Lung (tissue), 11 donors: ENCODE measurements at regions not wholly inside any gene's neighbourhood (a gene's known extent, or its start where the extent isn't known, plus 50 kb on each side); places are given as distances from the start of the nearest gene placed in this dataset.
A peak's percentile ranks its signal among the peaks of the same experiment; 100 is the strongest.

Experiments
- ATAC-seq: fragments of 200-7000 bp; cut with Tn5 transposase; one replicate; pipeline ENCODE4 v1.9.1; 2020; ENCODE audit warnings: moderate number of reproducible peaks; ENCODE audit not compliant: insufficient read depth, low FRiP score
- DNase-seq, 3 donors: peaks; one replicate each; pipeline ENCODE4 v3.0.0-alpha.2; 2013 to 2017
- H3K27ac ChIP-seq, 2 donors: one replicate each; pipeline ENCODE4 v1.5.1; 2013; ENCODE audit warnings: mild to moderate bottlenecking in 2 of 2, moderate library complexity in 2 of 2, control low read depth in 1 of 2, inconsistent platforms in 1 of 2, low read depth in 1 of 2, low read length in 1 of 2
- H3K27me3 ChIP-seq, 3 donors: one replicate each; pipeline ENCODE4 v1.5.1; 2013; ENCODE audit warnings: low read length in 2 of 3; ENCODE audit not compliant: control insufficient read depth in 3 of 3, insufficient read depth in 3 of 3
- H3K36me3 ChIP-seq, 4 donors: one replicate each; pipeline ENCODE4 v1.5.1; 2013; ENCODE audit warnings: low read length in 4 of 4, mild to moderate bottlenecking in 1 of 4, moderate library complexity in 1 of 4; ENCODE audit not compliant: control insufficient read depth in 4 of 4, insufficient read depth in 4 of 4
- H3K4me1 ChIP-seq, 5 donors: one replicate each; pipeline ENCODE4 v1.5.1; 2013; ENCODE audit warnings: low read length in 5 of 5, mild to moderate bottlenecking in 2 of 5, moderate library complexity in 1 of 5; ENCODE audit not compliant: control insufficient read depth in 5 of 5, insufficient read depth in 5 of 5
- H3K4me3 ChIP-seq: one replicate; pipeline ENCODE4 v1.5.1; 2013; ENCODE audit warnings: mild to moderate bottlenecking, control low read depth, moderate library complexity
- H3K9ac ChIP-seq, 2 donors: one replicate each; pipeline ENCODE4 v1.5.1; 2013; ENCODE audit warnings: low read length in 2 of 2, control low read depth in 1 of 2; ENCODE audit not compliant: insufficient read depth in 1 of 2
- H3K9me3 ChIP-seq, 4 donors: one replicate each; pipeline ENCODE4 v1.5.1; 2013; ENCODE audit warnings: low read length in 3 of 4, mild to moderate bottlenecking in 1 of 4, moderate library complexity in 1 of 4; ENCODE audit not compliant: control insufficient read depth in 4 of 4, insufficient read depth in 3 of 4
- CTCF ChIP-seq: IDR thresholded peaks from 2 replicates; pipeline ENCODE4 v1.5.1; 2012; ENCODE audit warnings: mild to moderate bottlenecking; ENCODE audit errors: control extremely low read depth, extremely low read depth
- WGBS, 2 donors: extraction: QIAGEN DNeasy Blood & Tissue Kit; methylation state at CpG; one replicate each; pipeline ENCODE4 v1.1.7; 2013; 5-methylcytosine and 5-hydroxymethylcytosine counted together
- donor health status: control.
- donor health status: control.
- donor health status: Bipolar disorder and iron deficiency.
- donor health status: healthy.
- donor health status: DM: yes; HTN: yes; CAD: no.

DNA sequence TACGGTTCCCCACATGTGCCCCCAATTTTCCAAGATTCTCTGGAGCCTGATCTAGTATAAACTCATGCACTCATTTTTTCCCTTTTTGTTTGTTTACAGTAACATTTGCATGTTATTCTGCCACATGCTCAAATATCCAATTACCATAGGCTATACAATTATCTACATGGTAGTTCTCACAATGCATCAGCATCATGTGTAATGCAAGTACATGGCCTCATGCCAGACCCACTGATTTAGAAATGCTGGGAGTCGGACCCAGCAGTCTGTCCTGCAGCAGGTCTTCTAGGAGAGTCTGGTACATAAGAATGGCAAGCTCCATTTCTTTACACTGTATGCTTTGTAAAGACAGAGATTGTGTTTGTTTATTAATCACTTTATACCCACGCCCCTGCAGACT is 107.7 kb downstream of the CBLN2 start:
- Histone ChIP-seq H3K4me1 (no peaks in the 10 kb centered on the region), H3K27ac (no peak overlapping the region), H3K9ac (no peak overlapping the region), H3K27me3 (no peaks in the 10 kb centered on the region), H3K36me3 (no peaks in the 10 kb centered on the region), H3K4me3 (no peak overlapping the region), H3K9me3 (no peaks in the 10 kb centered on the region)
- no peak for TF ChIP-seq CTCF
- 47 to 69% methylated on average over 3 of the region's 3 CpGs for WGBS, 2 donors
- DNase-seq (peak in 1 of 3 donors; percentile 10), ATAC-seq (no peak)

DNA sequence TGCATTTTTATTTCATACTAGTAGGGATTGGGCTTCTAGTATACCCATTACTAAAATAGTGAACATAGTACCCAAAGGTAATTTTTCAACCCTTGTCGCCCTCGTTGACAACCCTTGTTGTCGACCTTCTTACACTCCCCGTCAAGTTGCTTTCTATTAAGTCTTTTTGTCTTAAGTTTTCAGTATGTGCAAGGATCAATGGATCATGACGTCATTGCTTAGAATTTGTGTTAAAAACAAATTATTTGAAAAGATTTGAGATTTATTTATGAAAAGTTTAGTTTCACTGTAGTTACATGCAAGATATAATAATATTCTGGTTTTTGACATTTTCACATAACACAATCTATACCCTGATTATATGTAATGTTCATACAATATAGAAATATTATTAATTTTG is 110.4 kb downstream of the CBLN2 start:
- DNase-seq: no peak
- H3K36me3 ChIP-seq: no peaks in the 10 kb centered on the region
- peaks cover 0 to 2% (median 0%) of the 10 kb centered on the region in 4 donors for H3K9me3 ChIP-seq
- H3K4me3 ChIP-seq: no peak overlapping the region
- H3K27ac ChIP-seq: no peak overlapping the region
- H3K4me1 ChIP-seq: no peaks in the 10 kb centered on the region
- WGBS, 2 donors: 79 to 88% methylated on average over 5 of the region's 5 CpGs
- no peak overlapping the region for H3K9ac ChIP-seq
- no peak for TF ChIP-seq CTCF
- H3K27me3 ChIP-seq: no peaks in the 10 kb centered on the region
- ATAC-seq: no peak

- Histone ChIP-seq H3K27me3 (no peaks in the 10 kb centered on the region), H3K4me1 (no peaks in the 10 kb centered on the region), H3K27ac (no peak overlapping the region), H3K9ac (no peak overlapping the region), H3K9me3 (peaks cover 0 to 2% (median 0%) of the 10 kb centered on the region in 4 donors), H3K36me3 (no peaks in the 10 kb centered on the region), H3K4me3 (no peak overlapping the region)
- DNase-seq (no peak), ATAC-seq (no peak)
- TF ChIP-seq CTCF: no peak
- WGBS, 2 donors: 61 to 80% methylated on average over 2 of the region's 2 CpGs
These were observed 116.4 kb downstream of the CBLN2 start for GRCh38 chr18:72427721-72428120.

- Histone ChIP-seq H3K36me3 (no peaks in the 10 kb centered on the region), H3K9me3 (no peaks in the 10 kb centered on the region), H3K27ac (no peak overlapping the region), H3K9ac (no peak overlapping the region), H3K27me3 (no peaks in the 10 kb centered on the region), H3K4me3 (no peak overlapping the region), H3K4me1 (no peaks in the 10 kb centered on the region)
- no peak for DNase-seq
- TF ChIP-seq CTCF: no peak
- WGBS, 2 donors: 82 to 85% methylated on average over 4 of the region's 4 CpGs
- no peak for ATAC-seq
These were observed 124.2 kb downstream of the CBLN2 start for GRCh38 chr18:72419914-72420313.
